ENCODE measurements at regions not wholly inside any gene's neighbourhood (a gene's known extent, or its start where the extent isn't known, plus 50 kb on each side); places are given as distances from the start of the nearest gene placed in this dataset.
"Not testable (repeated sequence)": the region's sequence is repeated elsewhere in the genome, so short reads cannot be mapped to it uniquely, and the experiment has no call there.

DNA sequence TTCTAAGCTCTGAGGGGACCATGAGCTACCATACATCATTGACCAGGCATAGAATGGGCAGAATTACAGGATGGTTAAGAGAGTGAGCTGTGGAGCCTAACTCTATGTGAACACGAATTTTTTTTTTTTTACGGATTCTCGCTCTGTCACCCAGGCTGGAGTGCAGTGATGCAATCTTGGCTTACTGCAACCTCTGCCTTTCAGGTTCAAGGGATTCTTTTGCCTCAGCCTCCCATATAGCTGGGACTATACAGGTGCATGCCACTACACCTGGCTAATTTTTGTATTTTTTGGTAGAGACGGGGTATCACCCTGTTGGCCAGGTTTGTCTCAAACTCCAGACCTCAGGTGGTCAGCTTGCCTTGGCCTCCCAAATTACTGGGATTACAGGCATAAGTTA is 72.8 kb upstream of the PCAT7 start:
- H3K27ac ChIP-seq (ENCODE audit: low read depth, low read length) = no peak overlapping the region
- H4K20me1 ChIP-seq (ENCODE audit: low read depth, low read length) = no peaks in the 10 kb centered on the region
- no peaks in the 10 kb centered on the region for H3F3A ChIP-seq (ENCODE audit: insufficient read depth)
- H3K79me2 ChIP-seq (ENCODE audit: insufficient read depth, low read length) = no peaks in the 10 kb centered on the region
- TF ChIP-seq EZH2phosphoT487 (conservative IDR thresholded peaks at IDR 0.05; ENCODE audit: low read length) = no peak
- TF ChIP-seq, protein P1, sequence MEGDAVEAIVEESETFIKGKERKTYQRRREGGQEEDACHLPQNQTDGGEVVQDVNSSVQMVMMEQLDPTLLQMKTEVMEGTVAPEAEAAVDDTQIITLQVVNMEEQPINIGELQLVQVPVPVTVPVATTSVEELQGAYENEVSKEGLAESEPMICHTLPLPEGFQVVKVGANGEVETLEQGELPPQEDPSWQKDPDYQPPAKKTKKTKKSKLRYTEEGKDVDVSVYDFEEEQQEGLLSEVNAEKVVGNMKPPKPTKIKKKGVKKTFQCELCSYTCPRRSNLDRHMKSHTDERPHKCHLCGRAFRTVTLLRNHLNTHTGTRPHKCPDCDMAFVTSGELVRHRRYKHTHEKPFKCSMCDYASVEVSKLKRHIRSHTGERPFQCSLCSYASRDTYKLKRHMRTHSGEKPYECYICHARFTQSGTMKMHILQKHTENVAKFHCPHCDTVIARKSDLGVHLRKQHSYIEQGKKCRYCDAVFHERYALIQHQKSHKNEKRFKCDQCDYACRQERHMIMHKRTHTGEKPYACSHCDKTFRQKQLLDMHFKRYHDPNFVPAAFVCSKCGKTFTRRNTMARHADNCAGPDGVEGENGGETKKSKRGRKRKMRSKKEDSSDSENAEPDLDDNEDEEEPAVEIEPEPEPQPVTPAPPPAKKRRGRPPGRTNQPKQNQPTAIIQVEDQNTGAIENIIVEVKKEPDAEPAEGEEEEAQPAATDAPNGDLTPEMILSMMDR (IDR thresholded peaks at IDR 0.05; ENCODE audit: insufficient read depth, low read length, poor library complexity, severe bottlenecking) = no peak
- H2AFZ ChIP-seq (ENCODE audit: low read depth, low read length, severe bottlenecking) = no peak overlapping the region
- H3K9me2 ChIP-seq (replicated peaks; ENCODE audit: insufficient read depth, low read length) = no peaks in the 10 kb centered on the region
- H3K4me3 ChIP-seq (ENCODE audit: insufficient read depth, low read length, poor library complexity, severe bottlenecking) = no peak overlapping the region
- H3K4me2 ChIP-seq (ENCODE audit: low read depth, low read length, poor library complexity, severe bottlenecking) = no peak overlapping the region
- H3K27me3 ChIP-seq (ENCODE audit: low read length) = no peaks in the 10 kb centered on the region
- H3K36me3 ChIP-seq (ENCODE audit: low read length) = no peaks in the 10 kb centered on the region
- no peaks in the 10 kb centered on the region for H3K9me3 ChIP-seq (ENCODE audit: insufficient read depth, low read length)
- H3K9ac ChIP-seq (ENCODE audit: low read length) = no peak overlapping the region

DNA sequence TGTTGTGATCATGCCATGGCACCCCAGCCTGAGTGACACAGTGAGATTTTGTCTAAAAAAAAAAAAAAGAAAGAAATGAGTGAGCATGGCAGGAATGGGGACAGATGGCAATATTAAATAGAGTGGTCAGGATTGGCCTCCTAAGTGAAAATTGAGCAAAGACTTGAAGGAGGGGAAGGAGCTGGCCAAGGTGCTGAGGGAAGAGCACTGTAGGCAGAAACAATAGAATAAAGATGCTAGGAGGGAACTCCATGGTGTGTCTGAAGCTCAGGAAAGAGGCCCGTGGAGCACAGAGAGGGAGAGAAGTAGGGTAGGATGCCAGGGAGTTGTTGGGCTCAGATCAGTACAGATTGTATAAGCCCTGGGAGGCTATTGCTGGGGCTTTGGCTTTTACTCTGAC is 64.4 kb upstream of the PCAT7 start:
- Histone ChIP-seq H4K20me1 (ENCODE audit: low read depth, low read length) (no peaks in the 10 kb centered on the region), H3K27me3 (ENCODE audit: low read length) (no peaks in the 10 kb centered on the region), H3K27ac (ENCODE audit: low read depth, low read length) (no peak overlapping the region), H2AFZ (ENCODE audit: low read depth, low read length, severe bottlenecking) (no peak overlapping the region), H3K9me3 (ENCODE audit: insufficient read depth, low read length) (no peaks in the 10 kb centered on the region), H3K79me2 (ENCODE audit: insufficient read depth, low read length) (no peaks in the 10 kb centered on the region), H3K9ac (ENCODE audit: low read length) (no peak overlapping the region), H3F3A (ENCODE audit: insufficient read depth) (no peaks in the 10 kb centered on the region), H3K4me2 (ENCODE audit: low read depth, low read length, poor library complexity, severe bottlenecking) (no peak overlapping the region), H3K9me2 (replicated peaks; ENCODE audit: insufficient read depth, low read length) (no peaks in the 10 kb centered on the region), H3K4me3 (ENCODE audit: insufficient read depth, low read length, poor library complexity, severe bottlenecking) (no peak overlapping the region), H3K36me3 (ENCODE audit: low read length) (no peaks in the 10 kb centered on the region)
- TF ChIP-seq EZH2phosphoT487 (conservative IDR thresholded peaks at IDR 0.05; ENCODE audit: low read length) = no peak
- TF ChIP-seq, protein P1 (IDR thresholded peaks at IDR 0.05; ENCODE audit: insufficient read depth, low read length, poor library complexity, severe bottlenecking) = no peak

DNA sequence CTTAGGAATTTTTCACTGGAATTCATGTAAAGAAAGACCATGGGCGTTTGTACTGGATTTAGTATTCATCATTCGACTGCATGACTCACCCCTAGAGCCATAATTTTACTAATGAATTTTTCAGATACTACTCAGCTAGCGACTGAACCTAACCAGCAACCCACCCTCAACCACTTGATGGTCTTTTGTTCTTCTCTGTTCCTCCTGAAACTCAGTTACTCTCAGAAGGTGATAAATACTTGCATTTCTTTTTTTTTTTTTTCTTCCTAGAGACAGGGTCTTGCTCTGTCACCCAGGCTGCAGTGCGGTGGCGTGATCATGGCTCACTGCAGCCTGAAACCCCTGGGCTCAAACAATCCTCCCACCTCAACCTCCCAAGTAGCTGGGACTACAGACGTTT is 62.8 kb upstream of the PCAT7 start:
- H3K9me3 ChIP-seq (ENCODE audit: insufficient read depth, low read length); H2AFZ ChIP-seq (ENCODE audit: low read depth, low read length, severe bottlenecking); H3K36me3 ChIP-seq (ENCODE audit: low read length); H3K4me2 ChIP-seq (ENCODE audit: low read depth, low read length, poor library complexity, severe bottlenecking); H3K9ac ChIP-seq (ENCODE audit: low read length); H4K20me1 ChIP-seq (ENCODE audit: low read depth, low read length); H3F3A ChIP-seq (ENCODE audit: insufficient read depth); H3K27me3 ChIP-seq (ENCODE audit: low read length); H3K9me2 ChIP-seq (replicated peaks; ENCODE audit: insufficient read depth, low read length); H3K79me2 ChIP-seq (ENCODE audit: insufficient read depth, low read length); H3K27ac ChIP-seq (ENCODE audit: low read depth, low read length); H3K4me3 ChIP-seq (ENCODE audit: insufficient read depth, low read length, poor library complexity, severe bottlenecking): not testable (repeated sequence)

- H3K4me2 ChIP-seq (ENCODE audit: low read depth, low read length, poor library complexity, severe bottlenecking) = no peak overlapping the region
- no peaks in the 10 kb centered on the region for H3F3A ChIP-seq (ENCODE audit: insufficient read depth)
- no peak overlapping the region for H3K27ac ChIP-seq (ENCODE audit: low read depth, low read length)
- H3K9ac ChIP-seq (ENCODE audit: low read length) = no peak overlapping the region
- no peak overlapping the region for H3K4me3 ChIP-seq (ENCODE audit: insufficient read depth, low read length, poor library complexity, severe bottlenecking)
- H3K9me2 ChIP-seq (replicated peaks; ENCODE audit: insufficient read depth, low read length) = no peaks in the 10 kb centered on the region
- TF ChIP-seq EZH2phosphoT487 (conservative IDR thresholded peaks at IDR 0.05; ENCODE audit: low read length) = no peak
- TF ChIP-seq, protein P1 (IDR thresholded peaks at IDR 0.05; ENCODE audit: insufficient read depth, low read length, poor library complexity, severe bottlenecking) = no peak
- no peaks in the 10 kb centered on the region for H3K9me3 ChIP-seq (ENCODE audit: insufficient read depth, low read length)
- no peaks in the 10 kb centered on the region for H3K36me3 ChIP-seq (ENCODE audit: low read length)
- H3K79me2 ChIP-seq (ENCODE audit: insufficient read depth, low read length) = no peaks in the 10 kb centered on the region
- no peaks in the 10 kb centered on the region for H3K27me3 ChIP-seq (ENCODE audit: low read length)
- H4K20me1 ChIP-seq (ENCODE audit: low read depth, low read length) = no peaks in the 10 kb centered on the region
- H2AFZ ChIP-seq (ENCODE audit: low read depth, low read length, severe bottlenecking) = no peak overlapping the region
These were observed 56.0 kb upstream of the PCAT7 start for GRCh38 chr9:94498801-94499453.

Measured in SU-DHL-6 (cell line).